H9 (cell line): ENCODE measurements at regions not wholly inside any gene's neighbourhood (a gene's known extent, or its start where the extent isn't known, plus 50 kb on each side); places are given as distances from the start of the nearest gene placed in this dataset.

Experiments used
- DNase-seq: peaks from one replicate; pipeline ENCODE4 v3.0.0-alpha.2; 2017
- H2AFZ ChIP-seq: one replicate; pipeline ENCODE4 v1.6.1; 2013; ENCODE audit warnings: mild to moderate bottlenecking, low read length, control low read depth, moderate library complexity
- H2AK5ac ChIP-seq: 2 replicates; pipeline ENCODE4 v1.6.1; 2013; ENCODE audit warnings: low read length, control low read depth, mixed read lengths; ENCODE audit not compliant: insufficient read length
- H2BK120ac ChIP-seq: one replicate; pipeline ENCODE4 v1.6.1; 2013; ENCODE audit warnings: low read depth, mild to moderate bottlenecking, low read length, control low read depth, inconsistent platforms; ENCODE audit not compliant: poor library complexity, severe bottlenecking
- H2BK12ac ChIP-seq: 2 replicates; pipeline ENCODE4 v1.6.1; 2013; ENCODE audit warnings: low read length, control low read depth, mixed read lengths, low read depth; ENCODE audit not compliant: insufficient read length
- H2BK15ac ChIP-seq: 2 replicates; pipeline ENCODE4 v1.6.1; 2013; ENCODE audit warnings: low read depth, low read length, control low read depth
- H2BK20ac ChIP-seq: one replicate; pipeline ENCODE4 v1.6.1; 2013; ENCODE audit warnings: low read depth, mild to moderate bottlenecking, low read length, control low read depth, inconsistent platforms; ENCODE audit not compliant: poor library complexity, severe bottlenecking
- H2BK5ac ChIP-seq: 2 replicates; pipeline ENCODE4 v1.6.1; 2013; ENCODE audit warnings: low read length, control low read depth, mixed read lengths; ENCODE audit not compliant: insufficient read length
- H3K14ac ChIP-seq: 2 replicates; pipeline ENCODE4 v1.6.1; 2013; ENCODE audit warnings: low read length, control low read depth; ENCODE audit not compliant: insufficient read depth
- H3K18ac ChIP-seq: 2 replicates; pipeline ENCODE4 v1.6.1; 2013; ENCODE audit warnings: low read depth, mild to moderate bottlenecking, mixed read lengths, low read length, control low read depth; ENCODE audit not compliant: insufficient read length
- H3K23ac ChIP-seq: 2 replicates; pipeline ENCODE4 v1.6.1; 2013; ENCODE audit warnings: low read length, control low read depth, mixed read lengths, low read depth; ENCODE audit not compliant: insufficient read length
- H3K23me2 ChIP-seq: 2 replicates; pipeline ENCODE4 v1.6.1; 2013; ENCODE audit warnings: low read depth, mild to moderate bottlenecking, mixed read lengths, low read length, control low read depth; ENCODE audit not compliant: insufficient read length, poor library complexity, severe bottlenecking
- H3K27ac ChIP-seq: 2 replicates; pipeline ENCODE4 v1.5.1; 2013; ENCODE audit warnings: low read length, control low read depth, mixed read lengths, low read depth; ENCODE audit not compliant: insufficient read length
- H3K27me3 ChIP-seq: 2 replicates; pipeline ENCODE4 v1.6.1; 2013; ENCODE audit warnings: low read length, control low read depth, inconsistent platforms; ENCODE audit not compliant: insufficient read depth
- H3K4ac ChIP-seq: 2 replicates; pipeline ENCODE4 v1.6.1; 2013; ENCODE audit warnings: low read depth, mild to moderate bottlenecking, control low read depth, inconsistent platforms, low read length, moderate library complexity
- H3K4me1 ChIP-seq: 2 replicates; pipeline ENCODE4 v1.6.1; 2013; ENCODE audit warnings: low read length, control low read depth, inconsistent platforms; ENCODE audit not compliant: insufficient read depth
- H3K4me2 ChIP-seq: 2 replicates; pipeline ENCODE4 v1.6.1; 2013; ENCODE audit warnings: low read length, control low read depth, mixed read lengths; ENCODE audit not compliant: insufficient read length, insufficient read depth
- H3K56ac ChIP-seq: 2 replicates; pipeline ENCODE4 v1.6.1; 2013; ENCODE audit warnings: low read depth, mild to moderate bottlenecking, mixed read lengths, low read length, control low read depth; ENCODE audit not compliant: insufficient read length
- H3K79me1 ChIP-seq: 2 replicates; pipeline ENCODE4 v1.6.1; 2013; ENCODE audit warnings: low read depth, mild to moderate bottlenecking, moderate library complexity, low read length, control low read depth, inconsistent platforms; ENCODE audit not compliant: insufficient read depth, poor library complexity, severe bottlenecking
- H3K79me2 ChIP-seq: 2 replicates; pipeline ENCODE4 v1.6.1; 2013; ENCODE audit warnings: low read length, control low read depth, inconsistent platforms; ENCODE audit not compliant: insufficient read depth
- H3K9ac ChIP-seq: 2 replicates; pipeline ENCODE4 v1.6.1; 2013; ENCODE audit warnings: low read length, control low read depth, mixed read lengths; ENCODE audit not compliant: insufficient read length; ENCODE audit errors: extremely low read depth
- H3K9me3 ChIP-seq: one replicate; pipeline ENCODE4 v1.6.1; 2013; ENCODE audit warnings: low read depth, low read length, inconsistent platforms; ENCODE audit not compliant: control insufficient read depth
- H3T11ph ChIP-seq: one replicate; pipeline ENCODE4 v1.6.1; 2013; ENCODE audit warnings: mild to moderate bottlenecking, low read length, control low read depth, inconsistent platforms
- H4K20me1 ChIP-seq: one replicate; pipeline ENCODE4 v1.6.1; 2013; ENCODE audit not compliant: control insufficient read depth, insufficient read length, insufficient read depth
- H4K5ac ChIP-seq: 2 replicates; pipeline ENCODE4 v1.6.1; 2013; ENCODE audit warnings: low read depth, mild to moderate bottlenecking, mixed read lengths, low read length, control low read depth; ENCODE audit not compliant: insufficient read length
- H4K8ac ChIP-seq: replicated peaks from 2 replicates; pipeline ENCODE4 v1.6.1; 2013; ENCODE audit warnings: low read length, control low read depth, mixed read lengths, low read depth; ENCODE audit not compliant: insufficient read length
- H4K91ac ChIP-seq: 2 replicates; pipeline ENCODE4 v1.6.1; 2013; ENCODE audit warnings: low read depth, mild to moderate bottlenecking, moderate library complexity, mixed read lengths, low read length, control low read depth; ENCODE audit not compliant: insufficient read length
- H3K27ac Mint-ChIP-seq, 3 experiments: 2 replicates in 2 of 3; 3 replicates in 1 of 3; pipeline ENCODE4 v1.8.0; 2020 to 2021; ENCODE audit warnings: mixed read lengths in 3 of 3, mild to moderate bottlenecking in 1 of 3, moderate library complexity in 1 of 3
- H3K27me3 Mint-ChIP-seq: 2 replicates; pipeline ENCODE4 v1.8.0; 2021; ENCODE audit warnings: low read depth, mild to moderate bottlenecking, moderate library complexity, mixed read lengths
- H3K36me3 Mint-ChIP-seq, 3 experiments: 2 replicates in 2 of 3; 3 replicates in 1 of 3; pipeline ENCODE4 v1.8.0; 2020 to 2021; ENCODE audit warnings: low read depth in 3 of 3, mixed read lengths in 3 of 3; ENCODE audit not compliant: insufficient read depth in 1 of 3
- H3K4me1 Mint-ChIP-seq, 2 experiments: 2 replicates each; pipeline ENCODE4 v1.8.0; 2020; ENCODE audit warnings: mixed read lengths in 2 of 2
- H3K4me3 Mint-ChIP-seq, 2 experiments: 2 replicates in 1 of 2; 3 replicates in 1 of 2; pipeline ENCODE4 v1.8.0; 2020 to 2021; ENCODE audit warnings: mild to moderate bottlenecking in 2 of 2, mixed read lengths in 2 of 2, moderate library complexity in 1 of 2
- H3K9me3 Mint-ChIP-seq, 2 experiments: 2 replicates in 1 of 2; 3 replicates in 1 of 2; pipeline ENCODE4 v1.8.0; 2020; ENCODE audit warnings: mild to moderate bottlenecking in 2 of 2, mixed read lengths in 2 of 2, moderate library complexity in 1 of 2
- WGBS: extraction: QIAGEN DNeasy Blood & Tissue Kit; methylation state at CpG from one replicate; pipeline ENCODE4 v1.1.7; 2013; ENCODE audit warnings: missing lambda C conversion rate, low lambda C conversion rate, mixed read lengths; ENCODE audit not compliant: insufficient read length; ENCODE audit errors: extremely low coverage; 5-methylcytosine and 5-hydroxymethylcytosine counted together
- TF ChIP-seq, protein P1 (sequence below): fragments of 200-600 bp; sonication (generic); conservative IDR thresholded peaks from 3 replicates; pipeline ENCODE4 v1.8.0; 2021; ENCODE audit warnings: antibody characterized with exemption, mild to moderate bottlenecking

DNA sequence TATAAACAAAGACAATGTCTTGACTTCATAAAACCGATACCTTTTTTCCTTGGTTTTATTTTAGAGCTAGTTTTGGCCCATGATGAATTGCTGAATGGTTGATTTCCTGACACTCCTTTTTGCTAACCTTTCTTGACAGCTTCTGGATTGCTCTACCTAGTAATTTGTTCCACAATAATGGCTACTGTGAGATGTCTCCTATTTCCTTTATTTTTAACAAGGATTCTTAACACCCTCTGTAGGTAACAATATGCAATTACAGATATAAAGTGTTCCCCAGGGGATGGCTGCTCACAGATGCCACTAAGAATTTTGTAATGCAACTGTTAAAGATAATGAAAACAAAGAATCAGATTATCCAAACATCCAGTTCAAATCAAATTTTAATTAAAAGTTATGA is 100.8 kb upstream of the ATP5MC3 start:
- Histone ChIP-seq H4K8ac (no peak overlapping the region), H2AFZ (no peak overlapping the region), H3K4ac (no peak overlapping the region), H3K14ac (no peak overlapping the region), H3K23ac (no peak overlapping the region), H3K27ac (no peak overlapping the region), H2BK12ac (no peak overlapping the region), H2BK15ac (no peak overlapping the region), H2BK120ac (no peak overlapping the region), H3K56ac (no peak overlapping the region), H4K20me1 (no peaks in the 10 kb centered on the region), H3K4me1 (no peaks in the 10 kb centered on the region), H2AK5ac (no peak overlapping the region), H3T11ph (no peak overlapping the region), H4K5ac (no peak overlapping the region), H4K91ac (no peak overlapping the region), H3K4me2 (no peak overlapping the region), H3K9ac (no peak overlapping the region), H3K9me3 (no peaks in the 10 kb centered on the region), H3K79me1 (no peaks in the 10 kb centered on the region), H3K79me2 (no peaks in the 10 kb centered on the region), H3K23me2 (no peaks in the 10 kb centered on the region), H2BK5ac (no peak overlapping the region), H3K27me3 (no peaks in the 10 kb centered on the region), H3K18ac (no peak overlapping the region), H2BK20ac (no peak overlapping the region)
- no peaks in the 10 kb centered on the region for H3K36me3 Mint-ChIP-seq
- no peak overlapping the region for H3K4me3 Mint-ChIP-seq
- WGBS: no CpG with 5 or more reads among the region's 1 CpG
- no peak overlapping the region for H3K27ac Mint-ChIP-seq
- no peaks in the 10 kb centered on the region for H3K9me3 Mint-ChIP-seq
- DNase-seq: no peak
- TF ChIP-seq, protein P1, sequence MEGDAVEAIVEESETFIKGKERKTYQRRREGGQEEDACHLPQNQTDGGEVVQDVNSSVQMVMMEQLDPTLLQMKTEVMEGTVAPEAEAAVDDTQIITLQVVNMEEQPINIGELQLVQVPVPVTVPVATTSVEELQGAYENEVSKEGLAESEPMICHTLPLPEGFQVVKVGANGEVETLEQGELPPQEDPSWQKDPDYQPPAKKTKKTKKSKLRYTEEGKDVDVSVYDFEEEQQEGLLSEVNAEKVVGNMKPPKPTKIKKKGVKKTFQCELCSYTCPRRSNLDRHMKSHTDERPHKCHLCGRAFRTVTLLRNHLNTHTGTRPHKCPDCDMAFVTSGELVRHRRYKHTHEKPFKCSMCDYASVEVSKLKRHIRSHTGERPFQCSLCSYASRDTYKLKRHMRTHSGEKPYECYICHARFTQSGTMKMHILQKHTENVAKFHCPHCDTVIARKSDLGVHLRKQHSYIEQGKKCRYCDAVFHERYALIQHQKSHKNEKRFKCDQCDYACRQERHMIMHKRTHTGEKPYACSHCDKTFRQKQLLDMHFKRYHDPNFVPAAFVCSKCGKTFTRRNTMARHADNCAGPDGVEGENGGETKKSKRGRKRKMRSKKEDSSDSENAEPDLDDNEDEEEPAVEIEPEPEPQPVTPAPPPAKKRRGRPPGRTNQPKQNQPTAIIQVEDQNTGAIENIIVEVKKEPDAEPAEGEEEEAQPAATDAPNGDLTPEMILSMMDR: peak; percentile 66
- H3K27me3 Mint-ChIP-seq: peaks cover 2% of the 10 kb centered on the region; the same call in 1 of the 2 replicates
- H3K4me1 Mint-ChIP-seq: peaks cover 0 to 2% of the 10 kb centered on the region in 2 experiments; a peak in 1 of 4 replicates
